Gastrocnemius medialis (tissue), 4 donors: ENCODE measurements at regions not wholly inside any gene's neighbourhood (a gene's known extent, or its start where the extent isn't known, plus 50 kb on each side); places are given as distances from the start of the nearest gene placed in this dataset.

ENCODE experiments used
- POLR2A ChIP-seq, 2 donors: fragments of 450-650 bp; IDR thresholded peaks; one replicate each; pipeline ENCODE4 v1.6.1; 2017; ENCODE audit warnings: antibody characterized with exemption in 2 of 2, mild to moderate bottlenecking in 2 of 2, moderate library complexity in 2 of 2
- TF ChIP-seq, protein P1 (sequence below), 5 experiments: fragments of 450-650 bp in 3 of 5; fragments of 200-600 bp in 2 of 5; sonication (generic) in 2 of 5; IDR thresholded peaks in 4 of 5; conservative IDR thresholded peaks in 1 of 5; 1 replicate in 4 of 5; 2 replicates in 1 of 5; pipeline ENCODE4 v1.5.1; 2016 to 2019; ENCODE audit warnings: antibody characterized with exemption in 5 of 5, mild to moderate bottlenecking in 3 of 5, moderate library complexity in 3 of 5

DNA sequence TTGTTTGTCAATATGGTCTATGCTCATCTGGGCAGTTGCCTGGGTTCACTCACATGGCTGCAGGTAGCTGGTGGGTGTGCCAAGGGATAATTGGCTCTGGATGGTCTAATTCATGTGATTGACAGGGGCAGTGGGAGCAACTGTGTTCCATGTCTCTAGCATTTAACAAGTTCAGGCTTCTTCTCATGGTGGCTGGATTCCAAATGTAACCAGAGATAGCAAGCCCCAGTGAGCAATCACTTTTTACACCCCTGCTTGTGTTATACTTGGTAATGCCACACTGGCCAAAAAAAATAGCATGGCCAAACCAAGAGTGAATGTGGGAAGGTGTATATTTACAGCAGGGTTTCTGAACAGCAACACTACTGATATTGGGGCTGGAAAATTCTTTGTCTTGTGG is 89.6 kb upstream of the TNFSF11 start:
- no peak for TF ChIP-seq POLR2A (IDR thresholded peaks at IDR 0.05)
- TF ChIP-seq, protein P1, sequence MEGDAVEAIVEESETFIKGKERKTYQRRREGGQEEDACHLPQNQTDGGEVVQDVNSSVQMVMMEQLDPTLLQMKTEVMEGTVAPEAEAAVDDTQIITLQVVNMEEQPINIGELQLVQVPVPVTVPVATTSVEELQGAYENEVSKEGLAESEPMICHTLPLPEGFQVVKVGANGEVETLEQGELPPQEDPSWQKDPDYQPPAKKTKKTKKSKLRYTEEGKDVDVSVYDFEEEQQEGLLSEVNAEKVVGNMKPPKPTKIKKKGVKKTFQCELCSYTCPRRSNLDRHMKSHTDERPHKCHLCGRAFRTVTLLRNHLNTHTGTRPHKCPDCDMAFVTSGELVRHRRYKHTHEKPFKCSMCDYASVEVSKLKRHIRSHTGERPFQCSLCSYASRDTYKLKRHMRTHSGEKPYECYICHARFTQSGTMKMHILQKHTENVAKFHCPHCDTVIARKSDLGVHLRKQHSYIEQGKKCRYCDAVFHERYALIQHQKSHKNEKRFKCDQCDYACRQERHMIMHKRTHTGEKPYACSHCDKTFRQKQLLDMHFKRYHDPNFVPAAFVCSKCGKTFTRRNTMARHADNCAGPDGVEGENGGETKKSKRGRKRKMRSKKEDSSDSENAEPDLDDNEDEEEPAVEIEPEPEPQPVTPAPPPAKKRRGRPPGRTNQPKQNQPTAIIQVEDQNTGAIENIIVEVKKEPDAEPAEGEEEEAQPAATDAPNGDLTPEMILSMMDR (IDR thresholded peaks at IDR 0.05 in 4 of 5, conservative IDR thresholded peaks at IDR 0.05 in 1 of 5), result no peak
